Suprapubic skin (tissue), 4 donors: ENCODE measurements at regions not wholly inside any gene's neighbourhood (a gene's known extent, or its start where the extent isn't known, plus 50 kb on each side); places are given as distances from the start of the nearest gene placed in this dataset.
"Not testable (repeated sequence)": the region's sequence is repeated elsewhere in the genome, so short reads cannot be mapped to it uniquely, and the experiment has no call there.

Experiments
- DNase-seq, 2 donors: peaks; one replicate each; pipeline ENCODE4 v3.0.0-alpha.2; 2019; ENCODE audit warnings: low spot score in 2 of 2
- H3K27ac ChIP-seq: fragments of 200-600 bp; sonication (generic); one replicate; pipeline ENCODE4 v1.5.1; 2019
- H3K27me3 ChIP-seq: fragments of 200-600 bp; sonication (generic); one replicate; pipeline ENCODE4 v1.5.1; 2019
- H3K36me3 ChIP-seq: fragments of 200-600 bp; sonication (generic); one replicate; pipeline ENCODE4 v1.5.1; 2019
- H3K4me1 ChIP-seq: fragments of 200-600 bp; sonication (generic); one replicate; pipeline ENCODE4 v1.5.1; 2019
- H3K4me3 ChIP-seq: fragments of 200-600 bp; sonication (generic); one replicate; pipeline ENCODE4 v1.5.1; 2019; ENCODE audit warnings: mild to moderate bottlenecking
- H3K9me3 ChIP-seq: fragments of 200-600 bp; sonication (generic); one replicate; pipeline ENCODE4 v1.5.1; 2019
- CTCF ChIP-seq, 2 donors: fragments of 200-600 bp in 1 of 2; fragments of 450-650 bp in 1 of 2; sonication (generic) in 1 of 2; IDR thresholded peaks; one replicate each; pipeline ENCODE4 v1.5.1; 2016 to 2019; ENCODE audit warnings: antibody characterized with exemption in 2 of 2, mild to moderate bottlenecking in 1 of 2, moderate library complexity in 1 of 2
- EP300 ChIP-seq: sonication (generic); formaldehyde crosslinking; IDR thresholded peaks from one replicate; pipeline ENCODE4 v1.6.1; 2017; ENCODE audit warnings: antibody characterized with exemption
- POLR2A ChIP-seq, 2 donors: fragments of 450-650 bp; IDR thresholded peaks; one replicate each; pipeline ENCODE4 v1.6.1; 2017; ENCODE audit warnings: antibody characterized with exemption in 2 of 2, mild to moderate bottlenecking in 2 of 2, moderate library complexity in 2 of 2
- POLR2AphosphoS5 ChIP-seq, 3 donors: sonication (generic); formaldehyde crosslinking; IDR thresholded peaks; one replicate each; pipeline ENCODE4 v1.6.1; 2017; ENCODE audit warnings: antibody characterized with exemption in 3 of 3
- WGBS: methylation state at CpG from one replicate; pipeline ENCODE4 v1.1.5; 2018; 5-methylcytosine and 5-hydroxymethylcytosine counted together

- no peaks in the 10 kb centered on the region for H3K27me3 ChIP-seq
- TF ChIP-seq POLR2A (IDR thresholded peaks at IDR 0.05): no peak
- no peak for TF ChIP-seq POLR2AphosphoS5 (IDR thresholded peaks at IDR 0.05)
- TF ChIP-seq CTCF (IDR thresholded peaks at IDR 0.05): no peak
- no peak for TF ChIP-seq EP300
- H3K27ac ChIP-seq: no peak overlapping the region
- H3K4me1 ChIP-seq: no peaks in the 10 kb centered on the region
- no peaks in the 10 kb centered on the region for H3K9me3 ChIP-seq
- WGBS: 73% methylated on average over 3 of the region's 3 CpGs
- no peak for DNase-seq
- no peak overlapping the region for H3K4me3 ChIP-seq
- H3K36me3 ChIP-seq: no peaks in the 10 kb centered on the region
Observed at GRCh38 chrX:96183391-96183790, 501.3 kb upstream of the DIAPH2 start.

GRCh38 chrX:96183843-96184242, 500.8 kb upstream of the DIAPH2 start:
- Histone ChIP-seq H3K4me1 (no peaks in the 10 kb centered on the region), H3K27ac (no peak overlapping the region), H3K36me3 (no peaks in the 10 kb centered on the region), H3K9me3 (no peaks in the 10 kb centered on the region), H3K4me3 (no peak overlapping the region), H3K27me3 (no peaks in the 10 kb centered on the region)
- 36% methylated on average over 3 of the region's 3 CpGs for WGBS
- TF ChIP-seq CTCF (IDR thresholded peaks at IDR 0.05) (no peak), EP300 (no peak), POLR2AphosphoS5 (IDR thresholded peaks at IDR 0.05) (no peak), POLR2A (IDR thresholded peaks at IDR 0.05) (no peak)
- no peak for DNase-seq

GRCh38 chrX:96204928-96205327, 479.7 kb upstream of the DIAPH2 start:
- Histone ChIP-seq H3K9me3 (no peaks in the 10 kb centered on the region), H3K27me3 (no peaks in the 10 kb centered on the region), H3K36me3 (no peaks in the 10 kb centered on the region), H3K4me3 (no peak overlapping the region), H3K27ac (no peak overlapping the region), H3K4me1 (no peaks in the 10 kb centered on the region)
- TF ChIP-seq POLR2A (IDR thresholded peaks at IDR 0.05): no peak
- TF ChIP-seq CTCF (IDR thresholded peaks at IDR 0.05): no peak
- TF ChIP-seq POLR2AphosphoS5 (IDR thresholded peaks at IDR 0.05): no peak
- no peak for TF ChIP-seq EP300
- no peak for DNase-seq

- Histone ChIP-seq H3K4me3 (no peak overlapping the region), H3K27ac (no peak overlapping the region), H3K36me3 (no peaks in the 10 kb centered on the region), H3K4me1 (no peaks in the 10 kb centered on the region), H3K9me3 (no peaks in the 10 kb centered on the region), H3K27me3 (no peaks in the 10 kb centered on the region)
- no peak for DNase-seq
- TF ChIP-seq POLR2AphosphoS5 (IDR thresholded peaks at IDR 0.05): no peak
- no peak for TF ChIP-seq POLR2A (IDR thresholded peaks at IDR 0.05)
- no peak for TF ChIP-seq CTCF (IDR thresholded peaks at IDR 0.05)
- TF ChIP-seq EP300: no peak
Observed at GRCh38 chrX:96211953-96212352, 472.7 kb upstream of the DIAPH2 start.

- H3K4me1 ChIP-seq, H3K27me3 ChIP-seq, H3K36me3 ChIP-seq, H3K9me3 ChIP-seq, H3K27ac ChIP-seq, DNase-seq, H3K4me3 ChIP-seq: not testable (repeated sequence)
- WGBS: 83% methylated on average over 4 of the region's 4 CpGs
Observed at GRCh38 chrX:96214681-96215080, 470.0 kb upstream of the DIAPH2 start.

DNA sequence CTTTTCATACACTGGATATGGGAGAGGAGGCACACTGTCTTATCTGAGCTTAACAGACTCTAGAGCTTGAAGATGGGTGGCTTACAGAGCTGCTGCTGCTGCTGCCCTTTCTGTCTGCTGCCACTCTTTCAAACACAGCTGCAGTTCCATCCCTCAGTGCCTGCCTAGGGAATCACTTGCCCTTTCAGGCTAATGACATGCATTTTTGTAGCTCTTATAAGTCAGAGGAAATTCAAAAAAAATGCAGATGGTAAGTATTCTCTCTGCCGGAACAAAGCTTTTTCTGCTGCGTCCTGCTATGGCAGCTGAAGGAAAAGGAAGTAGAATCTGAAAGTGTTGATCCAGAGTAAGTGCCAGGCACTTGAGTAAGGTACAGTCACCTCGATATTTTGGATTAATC, 460.4 kb upstream of the DIAPH2 start:
- Histone ChIP-seq H3K27ac (no peak overlapping the region), H3K4me1 (no peaks in the 10 kb centered on the region), H3K4me3 (no peak overlapping the region), H3K36me3 (no peaks in the 10 kb centered on the region), H3K27me3 (no peaks in the 10 kb centered on the region), H3K9me3 (no peaks in the 10 kb centered on the region)
- DNase-seq: no peak
- TF ChIP-seq CTCF (IDR thresholded peaks at IDR 0.05) (no peak), EP300 (no peak), POLR2A (IDR thresholded peaks at IDR 0.05) (no peak), POLR2AphosphoS5 (IDR thresholded peaks at IDR 0.05) (no peak)
- 51% methylated on average over 3 of the region's 3 CpGs for WGBS
